OCI-LY7 (cell line): ENCODE measurements at regions not wholly inside any gene's neighbourhood (a gene's known extent, or its start where the extent isn't known, plus 50 kb on each side); places are given as distances from the start of the nearest gene placed in this dataset.

Experiments
- BruUV-seq: library from RNA; stranded (reverse); fragments of 400-500 nt; replicated peaks from 2 replicates; lab custom pipeline; 2021; lab: Mats Ljungman, UMichigan
- CTCF ChIA-PET: fragments of 300-600 bp; sonication (Branson Sonifier 250); formaldehyde crosslinking; loops from one replicate; lab custom pipeline; 2022; ENCODE audit warnings: antibody characterized with exemption; ENCODE audit not compliant: unreplicated experiment; lab: Charles Lee
- POLR2A ChIA-PET: fragments of 300-600 bp; sonication (Branson Sonifier 250); formaldehyde crosslinking; loops from one replicate; lab custom pipeline; 2022; ENCODE audit warnings: antibody characterized with exemption; lab: Charles Lee
- DNase-seq: peaks from one replicate; pipeline ENCODE4 v3.0.0-alpha.2; 2015; ENCODE audit warnings: low spot score
- H2AFZ ChIP-seq: fragments of 200-600 bp; sonication (generic), shearing (Covaris generic); 2 replicates; pipeline ENCODE4 v1.6.1; 2014; ENCODE audit warnings: mild to moderate bottlenecking, antibody characterized with exemption, low read length, moderate library complexity
- H3K27ac ChIP-seq: fragments of 200-600 bp; sonication (generic); 2 replicates; pipeline ENCODE4 v1.5.1; 2014; ENCODE audit warnings: mixed run types, low read depth, mild to moderate bottlenecking, moderate library complexity, low read length, inconsistent platforms; ENCODE audit not compliant: poor library complexity, severe bottlenecking
- H3K36me3 ChIP-seq: fragments of 200-600 bp; sonication (generic); 2 replicates; pipeline ENCODE4 v1.6.1; 2014; ENCODE audit warnings: mild to moderate bottlenecking, antibody characterized with exemption, low read length, moderate library complexity, mixed read lengths; ENCODE audit not compliant: insufficient read depth
- H3K4me1 ChIP-seq: fragments of 200-600 bp; sonication (generic); 2 replicates; pipeline ENCODE4 v1.5.1; 2014; ENCODE audit warnings: mild to moderate bottlenecking, low read length; ENCODE audit not compliant: insufficient read depth, poor library complexity, severe bottlenecking
- H3K4me2 ChIP-seq: fragments of 200-600 bp; sonication (generic); 2 replicates; pipeline ENCODE4 v1.6.1; 2014; ENCODE audit warnings: mild to moderate bottlenecking, low read length
- H3K4me3 ChIP-seq: fragments of 200-600 bp; sonication (generic); 2 replicates; pipeline ENCODE4 v1.5.1; 2014; ENCODE audit warnings: mild to moderate bottlenecking, low read depth, low read length; ENCODE audit not compliant: poor library complexity, severe bottlenecking
- H3K79me2 ChIP-seq: fragments of 200-600 bp; sonication (generic); 2 replicates; pipeline ENCODE4 v1.6.1; 2016; ENCODE audit warnings: low read depth, mild to moderate bottlenecking, low read length, moderate library complexity, mixed read lengths; ENCODE audit not compliant: insufficient read depth
- H3K9me2 ChIP-seq: fragments of 200-600 bp; sonication (generic); 2 replicates; pipeline ENCODE4 v1.6.1; 2016; ENCODE audit warnings: mild to moderate bottlenecking, low read length, mixed read lengths; ENCODE audit not compliant: insufficient read depth
- H3K9me3 ChIP-seq: fragments of 200-600 bp; sonication (generic); 2 replicates; pipeline ENCODE4 v1.6.1; 2014; ENCODE audit warnings: mild to moderate bottlenecking, mixed run types, low read length, mixed read lengths
- H4K20me1 ChIP-seq: fragments of 200-600 bp; sonication (generic); 2 replicates; pipeline ENCODE4 v1.6.1; 2014; ENCODE audit warnings: mild to moderate bottlenecking, antibody characterized with exemption, low read length, moderate library complexity, mixed read lengths; ENCODE audit not compliant: insufficient read depth
- CTCF ChIP-seq: fragments of 200-600 bp; sonication (generic); conservative IDR thresholded peaks from 2 replicates; pipeline ENCODE4 v1.5.1; 2014; ENCODE audit warnings: mild to moderate bottlenecking, antibody characterized with exemption, low read length, moderate library complexity, mixed read lengths
- EZH2phosphoT487 ChIP-seq: fragments of 200-600 bp; sonication (generic); IDR thresholded peaks from 2 replicates; pipeline ENCODE4 v1.6.1; 2018; ENCODE audit warnings: low read depth, borderline replicate concordance, mild to moderate bottlenecking, mixed run types, antibody characterized with exemption, low read length, moderate library complexity, mixed read lengths
- intact Hi-C: fragments of 100-400 bp; cut with micrococcal nuclease; formaldehyde crosslinking; loops from one replicate; pipeline ENCODE4 v1.10.0; 2022; ENCODE audit not compliant: unreplicated experiment

- TF ChIP-seq EZH2phosphoT487 (no peak), CTCF (no peak)
- no peak overlapping the region for H3K4me2 ChIP-seq
- H3K9me3 ChIP-seq, result no peaks in the 10 kb centered on the region
- no peak for DNase-seq
- H2AFZ ChIP-seq, result no peak overlapping the region
- H3K27ac ChIP-seq, result no peak overlapping the region
- CTCF ChIA-PET, result no interaction called here
- H3K9me2 ChIP-seq, result no peaks in the 10 kb centered on the region; the same call in 1 of the 2 replicates
- intact Hi-C loops, result no loop called here
- no TSS peak for BruUV-seq
- H3K36me3 ChIP-seq, result no peaks in the 10 kb centered on the region
- POLR2A ChIA-PET, result no interaction called here
- H4K20me1 ChIP-seq, result no peaks in the 10 kb centered on the region
- no peaks in the 10 kb centered on the region for H3K4me1 ChIP-seq
- H3K4me3 ChIP-seq, result no peak overlapping the region
- no peaks in the 10 kb centered on the region for H3K79me2 ChIP-seq
Observed at GRCh38 chr2:149661844-149662243, 74.3 kb upstream of the MMADHC start.

GRCh38 chr2:149658553-149658952 is 71.0 kb upstream of the MMADHC start:
- no peak for TF ChIP-seq EZH2phosphoT487
- POLR2A ChIA-PET, result interaction anchor here (1.3 kb wide), 1 partner anchor 14 kb away, joined by 3 read pairs; no protein-coding TSS in a partner anchor
- intact Hi-C loops, result no loop called here
- Histone ChIP-seq H3K4me2 (no peak overlapping the region), H3K36me3 (no peaks in the 10 kb centered on the region), H3K9me3 (no peaks in the 10 kb centered on the region), H3K9me2 (no peaks in the 10 kb centered on the region; the same call in 1 of the 2 replicates), H3K4me3 (no peak overlapping the region), H2AFZ (no peak overlapping the region), H3K4me1 (no peaks in the 10 kb centered on the region), H3K79me2 (no peaks in the 10 kb centered on the region), H3K27ac (no peak overlapping the region), H4K20me1 (no peaks in the 10 kb centered on the region)
- CTCF ChIA-PET, result no interaction called here
- BruUV-seq, result no TSS peak
- DNase-seq, result no peak

GRCh38 chr2:149657401-149658040 is 69.9 kb upstream of the MMADHC start:
- no peak overlapping the region for H3K4me3 ChIP-seq
- no peak overlapping the region for H3K4me2 ChIP-seq
- no peaks in the 10 kb centered on the region for H3K9me3 ChIP-seq
- no peak overlapping the region for H3K27ac ChIP-seq
- POLR2A ChIA-PET, result interaction anchor here (0.9 kb wide), 1 partner anchor 1579 kb away, joined by 3 read pairs; no protein-coding TSS in a partner anchor
- TF ChIP-seq EZH2phosphoT487 (no peak), CTCF (no peak)
- no peaks in the 10 kb centered on the region for H3K36me3 ChIP-seq
- H3K4me1 ChIP-seq, result no peaks in the 10 kb centered on the region
- no peak overlapping the region for H2AFZ ChIP-seq
- no peaks in the 10 kb centered on the region; the same call in 1 of the 2 replicates for H3K9me2 ChIP-seq
- no peaks in the 10 kb centered on the region for H4K20me1 ChIP-seq
- no peaks in the 10 kb centered on the region for H3K79me2 ChIP-seq
- intact Hi-C loops, result no loop called here
- CTCF ChIA-PET, result no interaction called here
- no TSS peak for BruUV-seq
- DNase-seq, result no peak
